GM12878 (cell line): ENCODE measurements at regions not wholly inside any gene's neighbourhood (a gene's known extent, or its start where the extent isn't known, plus 50 kb on each side); places are given as distances from the start of the nearest gene placed in this dataset.

Experiments
- ATAC-seq: fragments of 200-7000 bp; cut with Tn5 transposase; 3 replicates; pipeline ENCODE4 v1.9.1; 2020; ENCODE audit warnings: mild to moderate bottlenecking, moderate library complexity
- BruUV-seq: library from RNA; stranded (reverse); fragments of 400-500 nt; replicated peaks from 2 replicates; lab custom pipeline; 2021; lab: Mats Ljungman, UMichigan
- CTCF ChIA-PET: fragments of 300-600 bp; sonication (Branson Sonifier 250); formaldehyde crosslinking; extraction: SDS; loops from one replicate; lab custom pipeline; 2021; ENCODE audit warnings: inconsistent platforms; lab: Yijun Ruan, JAX
- POLR2A ChIA-PET: fragments of 350-600 bp; formaldehyde crosslinking; extraction: SDS; loops from one replicate; lab custom pipeline; 2021; ENCODE audit warnings: inconsistent platforms; lab: Charles Lee
- RAD21 ChIA-PET: fragments of 300-600 bp; sonication (Branson Sonifier 250); formaldehyde crosslinking; loops from one replicate; lab custom pipeline; 2023; ENCODE audit warnings: antibody characterized with exemption; ENCODE audit not compliant: unreplicated experiment; lab: Charles Lee
- SMC1A ChIA-PET: fragments of 300-600 bp; sonication (Branson Sonifier 250); formaldehyde crosslinking; loops from one replicate; lab custom pipeline; 2023; ENCODE audit not compliant: unreplicated experiment, uncharacterized antibody; lab: Charles Lee
- DNase-seq: peaks from one replicate; pipeline ENCODE4 v3.0.0-alpha.2; 2011; ENCODE audit warnings: low read depth, low spot score
- FAIRE-seq: peaks from 3 replicates; lab custom pipeline; 2011; peaks lifted over from hg19 to GRCh38; lab: Jason Lieb, UNC
- H2AFZ ChIP-seq: 2 replicates; pipeline ENCODE4 v1.6.0; 2011; ENCODE audit warnings: low read depth, low read length, control low read depth; ENCODE audit not compliant: control insufficient read depth
- H3K27ac ChIP-seq: 2 replicates; pipeline ENCODE4 v1.5.1; 2011; ENCODE audit warnings: control low read depth; ENCODE audit not compliant: control insufficient read depth, insufficient read depth
- H3K27me3 ChIP-seq, 2 experiments: replicated peaks in 1 of 2; 2 replicates each; pipeline versions ENCODE4 v1.6.0 to v1.6.1; 2011; ENCODE audit warnings: low read length in 1 of 2; ENCODE audit not compliant: control insufficient read depth in 2 of 2, insufficient read depth in 2 of 2
- H3K36me3 ChIP-seq, 2 experiments: 2 replicates each; pipeline ENCODE4 v1.5.1; 2011; ENCODE audit warnings: low read length in 1 of 2; ENCODE audit not compliant: control insufficient read depth in 2 of 2, insufficient read depth in 2 of 2
- H3K4me1 ChIP-seq: 2 replicates; pipeline ENCODE4 v1.6.1; 2011; ENCODE audit warnings: mild to moderate bottlenecking, low read length, moderate library complexity, mixed read lengths; ENCODE audit not compliant: control insufficient read depth, insufficient read depth
- H3K4me2 ChIP-seq: 2 replicates; pipeline ENCODE4 v1.6.0; 2011; ENCODE audit warnings: control low read depth; ENCODE audit not compliant: control insufficient read depth, insufficient read depth
- H3K4me3 ChIP-seq: fragments of 200-600 bp; sonication (generic); 2 replicates; pipeline ENCODE4 v1.5.1; 2016
- H3K79me2 ChIP-seq: 2 replicates; pipeline ENCODE4 v1.6.0; 2011; ENCODE audit warnings: low read length; ENCODE audit not compliant: control insufficient read depth, insufficient read depth
- H3K9ac ChIP-seq: 2 replicates; pipeline ENCODE4 v1.8.0; 2011; ENCODE audit warnings: low read length, control low read depth, mixed read lengths; ENCODE audit not compliant: control insufficient read depth, insufficient read depth
- H3K9me3 ChIP-seq: replicated peaks from 3 replicates; pipeline ENCODE4 v1.5.1; 2011; ENCODE audit warnings: mild to moderate bottlenecking, low read length; ENCODE audit not compliant: control insufficient read depth, insufficient read depth
- H4K20me1 ChIP-seq: 2 replicates; pipeline ENCODE4 v1.6.0; 2011; ENCODE audit not compliant: control insufficient read depth, insufficient read depth
- BHLHE40 ChIP-seq, 2 experiments: fragments of 450-650 bp in 1 of 2; IDR thresholded peaks; 2 replicates each; pipeline ENCODE4 v1.6.1; 2011 to 2017; ENCODE audit warnings: low read depth in 2 of 2, borderline replicate concordance in 1 of 2, improper control_type of control experiment in 1 of 2, low read length in 1 of 2, mild to moderate bottlenecking in 1 of 2
- ETV6 ChIP-seq, 2 experiments: fragments of 450-650 bp in 1 of 2; IDR thresholded peaks in 1 of 2; conservative IDR thresholded peaks in 1 of 2; 2 replicates each; pipeline ENCODE4 v1.6.1; 2014; ENCODE audit warnings: antibody characterized with exemption in 1 of 2, borderline replicate concordance in 1 of 2, low read depth in 1 of 2, mild to moderate bottlenecking in 1 of 2, moderate library complexity in 1 of 2
- FOS ChIP-seq: IDR thresholded peaks from 3 replicates; pipeline ENCODE4 v1.6.1; 2011; ENCODE audit warnings: borderline replicate concordance; ENCODE audit not compliant: insufficient read length; ENCODE audit errors: extremely low read depth
- MEF2A ChIP-seq: IDR thresholded peaks from 2 replicates; pipeline ENCODE4 v1.6.1; 2011; ENCODE audit warnings: low read depth, mild to moderate bottlenecking, low read length, moderate library complexity; ENCODE audit not compliant: insufficient read depth
- NFYB ChIP-seq: IDR thresholded peaks from 2 replicates; pipeline ENCODE4 v1.6.1; 2011; ENCODE audit warnings: low read depth, mild to moderate bottlenecking, low read length, improper control_type of control experiment, moderate library complexity; ENCODE audit not compliant: insufficient read depth
- NR2C1 ChIP-seq: fragments of 450-650 bp; IDR thresholded peaks from 2 replicates; pipeline ENCODE4 v1.6.1; 2017; ENCODE audit warnings: antibody characterized with exemption, mild to moderate bottlenecking, moderate library complexity
- NR2C2 ChIP-seq: IDR thresholded peaks from 2 replicates; pipeline ENCODE4 v1.6.1; 2011; ENCODE audit warnings: borderline replicate concordance, low read depth; ENCODE audit not compliant: control insufficient read depth, insufficient read length
- RAD51 ChIP-seq: fragments of 450-650 bp; IDR thresholded peaks from 2 replicates; pipeline ENCODE4 v1.6.1; 2016; ENCODE audit warnings: moderate library complexity, mild to moderate bottlenecking, inconsistent platforms
- RBBP5 ChIP-seq: fragments of 200-600 bp; sonication (generic); conservative IDR thresholded peaks from 2 replicates; pipeline ENCODE4 v1.6.1; 2016
- TAF1 ChIP-seq: IDR thresholded peaks from 2 replicates; pipeline ENCODE4 v1.6.1; 2011; ENCODE audit warnings: mild to moderate bottlenecking, low read depth, low read length, borderline replicate concordance
- YBX1 ChIP-seq: fragments of 450-650 bp; IDR thresholded peaks from 2 replicates; pipeline ENCODE4 v1.6.1; 2016; ENCODE audit warnings: antibody characterized with exemption
- ZNF384 ChIP-seq: IDR thresholded peaks from 2 replicates; pipeline ENCODE4 v1.6.1; 2012; ENCODE audit warnings: low read depth, mild to moderate bottlenecking, low read length, improper control_type of control experiment, borderline replicate concordance
- WGBS: methylation state at CpG from one replicate; pipeline ENCODE4 v1.1.6; 2016; ENCODE audit warnings: low lambda C conversion rate; ENCODE audit not compliant: insufficient replicate concordance, insufficient coverage; ENCODE audit errors: missing lambda C conversion rate; 5-methylcytosine and 5-hydroxymethylcytosine counted together
- in situ Hi-C: fragments of 300-500 bp; cut with MboI; formaldehyde crosslinking; loops from 9 replicates; pipeline ENCODE4 v1.14.3; 2018; ENCODE audit warnings: mixed read lengths
- intact Hi-C: fragments of 100-400 bp; cut with micrococcal nuclease; formaldehyde crosslinking; loops from one replicate; pipeline ENCODE4 v1.14.2; 2022; ENCODE audit not compliant: unreplicated experiment
- TF ChIP-seq, protein P1 (sequence below): fragments of 450-650 bp; IDR thresholded peaks from 2 replicates; pipeline ENCODE4 v1.6.1; 2017; ENCODE audit warnings: antibody characterized with exemption, mild to moderate bottlenecking, moderate library complexity
- TF ChIP-seq, protein P2 (sequence below): fragments of 450-650 bp; IDR thresholded peaks from 2 replicates; pipeline ENCODE4 v1.6.1; 2017; ENCODE audit warnings: low read depth, mild to moderate bottlenecking, moderate library complexity

DNA sequence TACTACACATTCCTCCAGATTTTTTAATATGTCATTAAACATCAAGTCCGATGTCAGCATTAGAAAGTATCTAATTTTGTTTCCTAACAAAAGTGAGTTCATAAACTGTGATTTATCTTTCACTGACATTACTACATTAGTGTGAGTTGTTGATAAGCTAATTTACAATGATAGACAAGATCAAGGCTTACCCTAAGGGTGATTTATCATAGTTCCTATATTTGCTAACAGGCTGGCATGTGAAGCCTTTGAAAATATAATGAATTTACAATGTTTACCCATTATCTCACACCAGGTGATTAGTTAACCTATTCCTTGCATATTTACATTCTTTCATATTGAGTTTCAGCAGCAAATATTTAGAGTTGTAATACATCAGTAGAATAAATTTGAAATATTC is 1096.9 kb upstream of the NUDT12 start (continued):
- TF ChIP-seq, protein P1, sequence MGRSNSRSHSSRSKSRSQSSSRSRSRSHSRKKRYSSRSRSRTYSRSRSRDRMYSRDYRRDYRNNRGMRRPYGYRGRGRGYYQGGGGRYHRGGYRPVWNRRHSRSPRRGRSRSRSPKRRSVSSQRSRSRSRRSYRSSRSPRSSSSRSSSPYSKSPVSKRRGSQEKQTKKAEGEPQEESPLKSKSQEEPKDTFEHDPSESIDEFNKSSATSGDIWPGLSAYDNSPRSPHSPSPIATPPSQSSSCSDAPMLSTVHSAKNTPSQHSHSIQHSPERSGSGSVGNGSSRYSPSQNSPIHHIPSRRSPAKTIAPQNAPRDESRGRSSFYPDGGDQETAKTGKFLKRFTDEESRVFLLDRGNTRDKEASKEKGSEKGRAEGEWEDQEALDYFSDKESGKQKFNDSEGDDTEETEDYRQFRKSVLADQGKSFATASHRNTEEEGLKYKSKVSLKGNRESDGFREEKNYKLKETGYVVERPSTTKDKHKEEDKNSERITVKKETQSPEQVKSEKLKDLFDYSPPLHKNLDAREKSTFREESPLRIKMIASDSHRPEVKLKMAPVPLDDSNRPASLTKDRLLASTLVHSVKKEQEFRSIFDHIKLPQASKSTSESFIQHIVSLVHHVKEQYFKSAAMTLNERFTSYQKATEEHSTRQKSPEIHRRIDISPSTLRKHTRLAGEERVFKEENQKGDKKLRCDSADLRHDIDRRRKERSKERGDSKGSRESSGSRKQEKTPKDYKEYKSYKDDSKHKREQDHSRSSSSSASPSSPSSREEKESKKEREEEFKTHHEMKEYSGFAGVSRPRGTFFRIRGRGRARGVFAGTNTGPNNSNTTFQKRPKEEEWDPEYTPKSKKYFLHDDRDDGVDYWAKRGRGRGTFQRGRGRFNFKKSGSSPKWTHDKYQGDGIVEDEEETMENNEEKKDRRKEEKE, result no peak
- TF ChIP-seq BHLHE40 (IDR thresholded peaks at IDR 0.05; ENCODE audit: borderline replicate concordance in 1 of 2, low read depth in 2 of 2, low read length in 1 of 2) (no peak), ZNF384 (no peak), NR2C1 (no peak), FOS (no peak), RBBP5 (no peak), MEF2A (no peak), NFYB (no peak), TAF1 (no peak)

DNA sequence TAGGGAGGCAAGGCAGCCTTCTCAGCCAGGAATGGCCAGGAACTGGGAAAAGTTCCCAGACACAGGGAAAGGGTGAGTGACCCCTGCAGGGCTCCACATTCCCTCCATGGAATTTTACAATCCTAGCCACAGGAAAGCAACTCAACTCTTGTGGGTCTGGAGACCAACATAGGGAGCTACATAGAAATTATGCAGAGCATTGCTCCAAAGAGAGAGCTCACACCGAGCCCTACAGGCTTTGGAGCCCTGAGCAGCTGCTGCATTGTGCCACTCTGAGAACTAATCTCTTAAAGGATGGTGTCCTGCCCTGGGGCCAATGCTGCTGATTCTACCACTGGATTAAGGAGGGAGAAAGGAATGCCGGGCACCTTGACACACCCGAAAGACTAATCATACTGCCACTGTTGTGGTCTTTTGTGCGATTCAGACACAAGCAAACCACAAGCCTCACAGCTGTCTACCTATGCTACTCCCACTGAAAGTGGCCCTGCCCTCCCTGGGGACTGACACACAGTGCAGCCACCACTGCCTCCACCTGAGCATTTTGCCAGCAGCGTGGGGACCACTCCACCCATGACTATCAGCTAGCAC is 1089.8 kb upstream of the NUDT12 start:
- no TSS peak for BruUV-seq
- Histone ChIP-seq H3K9ac (no peak overlapping the region), H3K27ac (no peak overlapping the region), H2AFZ (no peak overlapping the region), H4K20me1 (no peaks in the 10 kb centered on the region), H3K36me3 (no peaks in the 10 kb centered on the region), H3K4me2 (no peak overlapping the region), H3K4me1 (no peaks in the 10 kb centered on the region), H3K9me3 (no peaks in the 10 kb centered on the region), H3K4me3 (no peak overlapping the region), H3K27me3 (no peaks in the 10 kb centered on the region), H3K79me2 (no peaks in the 10 kb centered on the region)
- ChIA-PET SMC1A (interaction anchor here (1.5 kb wide), 1 partner anchor 15 kb away, joined by 3 read pairs; no protein-coding TSS in a partner anchor), CTCF (no interaction called here), RAD21 (no interaction called here), POLR2A (no interaction called here)
- no peak for FAIRE-seq
- TF ChIP-seq TAF1 (no peak), YBX1 (no peak), ETV6 (conservative IDR thresholded peaks at IDR 0.05 in 1 of 2, IDR thresholded peaks at IDR 0.05 in 1 of 2; ENCODE audit: borderline replicate concordance in 1 of 2, low read depth in 1 of 2) (no peak), RAD51 (no peak), NR2C2 (no peak)
- TF ChIP-seq, protein P2, sequence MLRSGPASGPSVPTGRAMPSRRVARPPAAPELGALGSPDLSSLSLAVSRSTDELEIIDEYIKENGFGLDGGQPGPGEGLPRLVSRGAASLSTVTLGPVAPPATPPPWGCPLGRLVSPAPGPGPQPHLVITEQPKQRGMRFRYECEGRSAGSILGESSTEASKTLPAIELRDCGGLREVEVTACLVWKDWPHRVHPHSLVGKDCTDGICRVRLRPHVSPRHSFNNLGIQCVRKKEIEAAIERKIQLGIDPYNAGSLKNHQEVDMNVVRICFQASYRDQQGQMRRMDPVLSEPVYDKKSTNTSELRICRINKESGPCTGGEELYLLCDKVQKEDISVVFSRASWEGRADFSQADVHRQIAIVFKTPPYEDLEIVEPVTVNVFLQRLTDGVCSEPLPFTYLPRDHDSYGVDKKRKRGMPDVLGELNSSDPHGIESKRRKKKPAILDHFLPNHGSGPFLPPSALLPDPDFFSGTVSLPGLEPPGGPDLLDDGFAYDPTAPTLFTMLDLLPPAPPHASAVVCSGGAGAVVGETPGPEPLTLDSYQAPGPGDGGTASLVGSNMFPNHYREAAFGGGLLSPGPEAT, result no peak
- WGBS, result 3% methylated on average over 5 of the region's 5 CpGs
- in situ Hi-C loops, result no loop called here
- intact Hi-C loops, result no loop called here
- no peak for DNase-seq
- no peak for ATAC-seq
